Panc1 (cell line): ENCODE measurements at regions not wholly inside any gene's neighbourhood (a gene's known extent, or its start where the extent isn't known, plus 50 kb on each side); places are given as distances from the start of the nearest gene placed in this dataset.

Experiments
- ATAC-seq: fragments of 200-7000 bp; cut with Tn5 transposase; 2 replicates; pipeline ENCODE4 v1.9.1; 2020; ENCODE audit warnings: mild to moderate bottlenecking, moderate library complexity
- BruUV-seq: library from RNA; stranded (reverse); fragments of 400-500 nt; replicated peaks from 2 replicates; lab custom pipeline; 2021; lab: Mats Ljungman, UMichigan
- CTCF ChIA-PET: fragments of 300-600 bp; sonication (Branson Sonifier 250); formaldehyde crosslinking; loops from one replicate; lab custom pipeline; 2022; ENCODE audit warnings: antibody characterized with exemption; lab: Charles Lee
- POLR2A ChIA-PET: fragments of 300-600 bp; sonication (Branson Sonifier 250); formaldehyde crosslinking; loops from one replicate; lab custom pipeline; 2022; ENCODE audit warnings: antibody characterized with exemption; lab: Charles Lee
- DNase-seq: peaks from one replicate; pipeline ENCODE4 v3.0.0-alpha.2; 2010; ENCODE audit warnings: low read depth, low spot score
- H3K27ac ChIP-seq: 2 replicates; pipeline ENCODE4 v1.5.1; 2011; ENCODE audit warnings: mild to moderate bottlenecking, low read length, inconsistent platforms
- H3K27me3 ChIP-seq: fragments of 200-500 bp; sonication (Bioruptor generic); 2 replicates; pipeline ENCODE4 v1.6.0; 2014; ENCODE audit warnings: low read length, inconsistent platforms; ENCODE audit not compliant: control insufficient read depth, insufficient read depth
- H3K36me3 ChIP-seq: fragments of 200-500 bp; sonication (Bioruptor generic); 2 replicates; pipeline ENCODE4 v1.5.1; 2014; ENCODE audit warnings: inconsistent platforms, mild to moderate bottlenecking, low read length, moderate library complexity; ENCODE audit not compliant: control insufficient read depth, insufficient read depth
- H3K4me1 ChIP-seq: 2 replicates; pipeline ENCODE4 v1.5.1; 2011; ENCODE audit warnings: inconsistent platforms, mild to moderate bottlenecking, low read length, moderate library complexity; ENCODE audit not compliant: control insufficient read depth, insufficient read depth
- H3K4me3 ChIP-seq, 2 experiments: 2 replicates each; pipeline ENCODE4 v1.5.1; 2011 to 2012; ENCODE audit warnings: low read depth in 2 of 2, low read length in 2 of 2, mild to moderate bottlenecking in 2 of 2, inconsistent platforms in 1 of 2, moderate library complexity in 1 of 2
- H3K9me3 ChIP-seq: fragments of 200-500 bp; sonication (Bioruptor generic); 2 replicates; pipeline ENCODE4 v1.5.1; 2014; ENCODE audit warnings: low read depth, mild to moderate bottlenecking, inconsistent platforms, low read length, moderate library complexity; ENCODE audit not compliant: control insufficient read depth, insufficient read depth
- POLR2AphosphoS5 ChIP-seq: IDR thresholded peaks from 2 replicates; pipeline ENCODE4 v1.6.1; 2012; ENCODE audit warnings: mild to moderate bottlenecking, low read depth, low read length, moderate library complexity
- SIN3A ChIP-seq: IDR thresholded peaks from 2 replicates; pipeline ENCODE4 v1.6.1; 2012; ENCODE audit warnings: low read depth, mild to moderate bottlenecking, low read length, moderate library complexity, borderline replicate concordance; ENCODE audit not compliant: insufficient read depth
- TCF7L2 ChIP-seq: IDR thresholded peaks from 2 replicates; pipeline ENCODE4 v1.6.1; 2011; ENCODE audit warnings: mild to moderate bottlenecking, low read depth, low read length, inconsistent platforms
- in situ Hi-C: cut with HindIII; loops from 2 replicates; pipeline ENCODE4 v1.10.0; 2016; ENCODE audit warnings: low sequenced_read_pairs, low pct_unique_long_range_greater_than_20kb
- intact Hi-C: fragments of 100-400 bp; cut with micrococcal nuclease; formaldehyde crosslinking; loops from one replicate; pipeline ENCODE4 v1.10.0; 2022; ENCODE audit not compliant: unreplicated experiment
- TF ChIP-seq, protein P1 (sequence below), 2 experiments: IDR thresholded peaks; 2 replicates each; pipeline ENCODE4 v1.6.1; 2011 to 2012; ENCODE audit warnings: low read depth in 2 of 2, control low read depth in 1 of 2, low read length in 1 of 2, mild to moderate bottlenecking in 1 of 2, moderate library complexity in 1 of 2; ENCODE audit not compliant: insufficient read depth in 1 of 2
- TF ChIP-seq, protein P2 (sequence below): fragments of 450-650 bp; IDR thresholded peaks from 2 replicates; pipeline ENCODE4 v1.5.1; 2017; ENCODE audit warnings: mild to moderate bottlenecking

DNA sequence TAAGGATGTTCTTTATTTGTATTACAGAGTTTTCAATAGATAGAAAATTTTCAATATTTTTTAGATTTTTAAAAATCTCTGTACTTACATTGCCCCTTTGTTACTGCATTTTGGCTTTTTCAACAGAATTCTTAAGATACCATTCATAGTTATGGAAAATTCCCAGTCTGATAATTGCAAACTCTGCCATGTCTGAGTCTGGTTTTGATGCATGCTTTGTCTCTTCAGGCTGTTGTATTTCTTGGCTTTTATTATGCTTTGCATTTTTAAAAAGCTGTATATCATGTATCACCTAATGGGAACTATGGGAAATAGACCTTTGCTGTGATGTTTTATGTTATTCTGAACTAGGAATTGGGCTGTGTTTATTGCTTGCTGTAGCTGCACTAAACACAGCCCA, 898.9 kb upstream of the ADGRB3 start:
- CTCF ChIA-PET, result no interaction called here
- TF ChIP-seq TCF7L2 (no peak), SIN3A (no peak), POLR2AphosphoS5 (no peak)
- TF ChIP-seq, protein P1, sequence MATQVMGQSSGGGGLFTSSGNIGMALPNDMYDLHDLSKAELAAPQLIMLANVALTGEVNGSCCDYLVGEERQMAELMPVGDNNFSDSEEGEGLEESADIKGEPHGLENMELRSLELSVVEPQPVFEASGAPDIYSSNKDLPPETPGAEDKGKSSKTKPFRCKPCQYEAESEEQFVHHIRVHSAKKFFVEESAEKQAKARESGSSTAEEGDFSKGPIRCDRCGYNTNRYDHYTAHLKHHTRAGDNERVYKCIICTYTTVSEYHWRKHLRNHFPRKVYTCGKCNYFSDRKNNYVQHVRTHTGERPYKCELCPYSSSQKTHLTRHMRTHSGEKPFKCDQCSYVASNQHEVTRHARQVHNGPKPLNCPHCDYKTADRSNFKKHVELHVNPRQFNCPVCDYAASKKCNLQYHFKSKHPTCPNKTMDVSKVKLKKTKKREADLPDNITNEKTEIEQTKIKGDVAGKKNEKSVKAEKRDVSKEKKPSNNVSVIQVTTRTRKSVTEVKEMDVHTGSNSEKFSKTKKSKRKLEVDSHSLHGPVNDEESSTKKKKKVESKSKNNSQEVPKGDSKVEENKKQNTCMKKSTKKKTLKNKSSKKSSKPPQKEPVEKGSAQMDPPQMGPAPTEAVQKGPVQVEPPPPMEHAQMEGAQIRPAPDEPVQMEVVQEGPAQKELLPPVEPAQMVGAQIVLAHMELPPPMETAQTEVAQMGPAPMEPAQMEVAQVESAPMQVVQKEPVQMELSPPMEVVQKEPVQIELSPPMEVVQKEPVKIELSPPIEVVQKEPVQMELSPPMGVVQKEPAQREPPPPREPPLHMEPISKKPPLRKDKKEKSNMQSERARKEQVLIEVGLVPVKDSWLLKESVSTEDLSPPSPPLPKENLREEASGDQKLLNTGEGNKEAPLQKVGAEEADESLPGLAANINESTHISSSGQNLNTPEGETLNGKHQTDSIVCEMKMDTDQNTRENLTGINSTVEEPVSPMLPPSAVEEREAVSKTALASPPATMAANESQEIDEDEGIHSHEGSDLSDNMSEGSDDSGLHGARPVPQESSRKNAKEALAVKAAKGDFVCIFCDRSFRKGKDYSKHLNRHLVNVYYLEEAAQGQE (IDR thresholded peaks at IDR 0.05; ENCODE audit: insufficient read depth in 1 of 2, low read depth in 2 of 2, low read length in 1 of 2), result no peak
- TF ChIP-seq, protein P2, sequence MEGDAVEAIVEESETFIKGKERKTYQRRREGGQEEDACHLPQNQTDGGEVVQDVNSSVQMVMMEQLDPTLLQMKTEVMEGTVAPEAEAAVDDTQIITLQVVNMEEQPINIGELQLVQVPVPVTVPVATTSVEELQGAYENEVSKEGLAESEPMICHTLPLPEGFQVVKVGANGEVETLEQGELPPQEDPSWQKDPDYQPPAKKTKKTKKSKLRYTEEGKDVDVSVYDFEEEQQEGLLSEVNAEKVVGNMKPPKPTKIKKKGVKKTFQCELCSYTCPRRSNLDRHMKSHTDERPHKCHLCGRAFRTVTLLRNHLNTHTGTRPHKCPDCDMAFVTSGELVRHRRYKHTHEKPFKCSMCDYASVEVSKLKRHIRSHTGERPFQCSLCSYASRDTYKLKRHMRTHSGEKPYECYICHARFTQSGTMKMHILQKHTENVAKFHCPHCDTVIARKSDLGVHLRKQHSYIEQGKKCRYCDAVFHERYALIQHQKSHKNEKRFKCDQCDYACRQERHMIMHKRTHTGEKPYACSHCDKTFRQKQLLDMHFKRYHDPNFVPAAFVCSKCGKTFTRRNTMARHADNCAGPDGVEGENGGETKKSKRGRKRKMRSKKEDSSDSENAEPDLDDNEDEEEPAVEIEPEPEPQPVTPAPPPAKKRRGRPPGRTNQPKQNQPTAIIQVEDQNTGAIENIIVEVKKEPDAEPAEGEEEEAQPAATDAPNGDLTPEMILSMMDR, result no peak
- no TSS peak for BruUV-seq

GRCh38 chr6:67735623-67736022, 899.5 kb upstream of the ADGRB3 start:
- BruUV-seq, result no TSS peak
- CTCF ChIA-PET, result no interaction called here
- intact Hi-C loops, result no loop called here

More for the DNA sequence above, 898.9 kb upstream of the ADGRB3 start:
- DNase-seq (no peak), ATAC-seq (no peak)
- H3K4me3 ChIP-seq, result no peak overlapping the region
- no peaks in the 10 kb centered on the region for H3K27me3 ChIP-seq
- POLR2A ChIA-PET, result no interaction called here
- no peak overlapping the region for H3K27ac ChIP-seq
- intact Hi-C loops (no loop called here), in situ Hi-C loops (no loop called here)
- H3K4me1 ChIP-seq, result no peaks in the 10 kb centered on the region
- no peaks in the 10 kb centered on the region for H3K9me3 ChIP-seq
- H3K36me3 ChIP-seq, result no peaks in the 10 kb centered on the region

More at GRCh38 chr6:67735623-67736022, 899.5 kb upstream of the ADGRB3 start:
- Histone ChIP-seq H3K4me3 (no peak overlapping the region), H3K4me1 (no peaks in the 10 kb centered on the region), H3K36me3 (no peaks in the 10 kb centered on the region), H3K27me3 (no peaks in the 10 kb centered on the region), H3K27ac (no peak overlapping the region), H3K9me3 (no peaks in the 10 kb centered on the region)
- in situ Hi-C loops, result no loop called here
- POLR2A ChIA-PET, result no interaction called here
- DNase-seq (no peak), ATAC-seq (no peak)
- TF ChIP-seq POLR2AphosphoS5 (no peak), SIN3A (no peak), TCF7L2 (no peak)
- TF ChIP-seq, protein P2, result no peak
- TF ChIP-seq, protein P1 (IDR thresholded peaks at IDR 0.05; ENCODE audit: insufficient read depth in 1 of 2, low read depth in 2 of 2, low read length in 1 of 2), result no peak
